ENCODE measurements at regions not wholly inside any gene's neighbourhood (a gene's known extent, or its start where the extent isn't known, plus 50 kb on each side); places are given as distances from the start of the nearest gene placed in this dataset.

DNA sequence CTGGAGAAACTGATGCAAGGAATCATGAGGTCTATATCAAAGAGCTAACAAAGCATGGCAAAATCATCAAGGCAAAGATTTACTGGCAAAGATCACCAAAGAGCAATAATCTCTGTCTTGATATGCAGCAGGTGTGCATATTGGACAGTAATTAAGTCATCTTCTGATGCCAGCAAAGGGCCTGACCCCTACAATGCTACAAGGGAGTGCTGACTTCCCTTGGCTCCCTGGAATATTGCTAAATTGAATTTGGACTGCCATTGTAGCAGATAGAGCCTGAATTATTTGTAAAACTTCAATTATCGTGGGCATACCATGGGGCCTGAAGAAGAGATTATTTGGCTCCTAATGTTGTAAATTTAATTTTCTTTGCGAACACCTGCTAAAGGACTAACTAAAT, 307.9 kb upstream of the SYT1 start (continued):
- no peak for TF ChIP-seq TEAD4 (IDR thresholded peaks at IDR 0.05; ENCODE audit: borderline replicate concordance, insufficient read depth)

GRCh38 chr12:78559416-78559815, 305.2 kb upstream of the SYT1 start:
- H3K27ac ChIP-seq (ENCODE audit: low read depth in 2 of 2, low read length in 1 of 2), result no peak overlapping the region
- no peak for DNase-seq
- no peak overlapping the region for H2AFZ ChIP-seq (ENCODE audit: low read depth)
- H3K9ac ChIP-seq, result no peak overlapping the region
- POLR2A ChIA-PET, result no interaction called here
- no peak overlapping the region for H3K4me3 ChIP-seq (ENCODE audit: low read depth in 2 of 2, low read length in 1 of 2)
- H3K4me1 ChIP-seq (ENCODE audit: control insufficient read depth in 1 of 2, insufficient read depth in 2 of 2, low read depth in 1 of 2, low read length in 1 of 2), result peaks cover 0 to 2% of the 10 kb centered on the region in 2 experiments; a peak in 1 of 4 replicates
- H3K36me3 ChIP-seq (replicated peaks in 1 of 2; ENCODE audit: control insufficient read depth in 1 of 2, insufficient read depth in 2 of 2, low read length in 1 of 2), result no peaks in the 10 kb centered on the region
- no peaks in the 10 kb centered on the region for H3K9me3 ChIP-seq
- TF ChIP-seq RAD21 (IDR thresholded peaks at IDR 0.05; ENCODE audit: low read length), result no peak
- no peak for TF ChIP-seq TAF1 (IDR thresholded peaks at IDR 0.05; ENCODE audit: borderline replicate concordance, low read depth, low read length)
- no peak for TF ChIP-seq NFIC (IDR thresholded peaks at IDR 0.05; ENCODE audit: borderline replicate concordance)
- TF ChIP-seq GABPA (IDR thresholded peaks at IDR 0.05; ENCODE audit: low read depth), result no peak
- TF ChIP-seq GATA2 (CRISPR knock-in tag; IDR thresholded peaks at IDR 0.05), result no peak
- 88% methylated on average over 2 of the region's 2 CpGs for WGBS (ENCODE audit: low lambda C conversion rate)
- no peaks in the 10 kb centered on the region for H3F3A ChIP-seq (replicated peaks; ENCODE audit: insufficient read depth)
- CTCF ChIA-PET, result interaction anchor here (0.7 to 1.5 kb wide), 2 partner anchors 17 to 166 kb away, joined by 3 read pairs; no protein-coding TSS in a partner anchor
- no peak overlapping the region for H3K4me2 ChIP-seq
- no peaks in the 10 kb centered on the region for H3K27me3 ChIP-seq (ENCODE audit: insufficient read depth)
- no peaks in the 10 kb centered on the region for H3K9me2 ChIP-seq
- H3K79me2 ChIP-seq (ENCODE audit: insufficient read depth), result no peaks in the 10 kb centered on the region
- no peaks in the 10 kb centered on the region for H4K20me1 ChIP-seq (ENCODE audit: insufficient read depth)

DNA sequence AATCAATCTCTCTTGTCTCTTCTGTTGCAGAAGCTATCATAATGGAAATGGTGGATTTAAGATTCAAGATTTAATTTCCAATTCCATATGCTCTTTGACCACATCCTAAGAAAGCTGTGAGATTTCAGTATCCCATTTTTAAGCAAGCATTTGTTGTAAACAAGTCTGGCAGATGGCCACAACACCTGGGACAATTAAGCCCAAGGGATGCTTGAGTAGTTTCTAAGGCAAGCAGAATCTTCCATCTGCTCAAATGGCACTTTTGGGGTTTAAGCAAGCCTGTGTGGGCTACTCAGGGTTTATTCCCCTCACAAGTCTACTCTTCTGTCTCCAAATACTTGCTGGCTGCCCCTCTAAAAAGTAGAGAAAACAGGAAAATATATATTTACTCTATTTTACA, 304.7 kb upstream of the SYT1 start:
- Histone ChIP-seq H3K9me2 (no peaks in the 10 kb centered on the region), H4K20me1 (ENCODE audit: insufficient read depth) (no peaks in the 10 kb centered on the region), H3K9me3 (no peaks in the 10 kb centered on the region), H3K4me1 (ENCODE audit: control insufficient read depth in 1 of 2, insufficient read depth in 2 of 2, low read depth in 1 of 2, low read length in 1 of 2) (peaks cover 0 to 2% of the 10 kb centered on the region in 2 experiments; a peak in 1 of 4 replicates), H3K36me3 (replicated peaks in 1 of 2; ENCODE audit: control insufficient read depth in 1 of 2, insufficient read depth in 2 of 2, low read length in 1 of 2) (no peaks in the 10 kb centered on the region), H3K27ac (ENCODE audit: low read depth in 2 of 2, low read length in 1 of 2) (no peak overlapping the region), H3K4me3 (ENCODE audit: low read depth in 2 of 2, low read length in 1 of 2) (no peak overlapping the region), H3K27me3 (ENCODE audit: insufficient read depth) (no peaks in the 10 kb centered on the region), H3F3A (replicated peaks; ENCODE audit: insufficient read depth) (no peaks in the 10 kb centered on the region), H3K79me2 (ENCODE audit: insufficient read depth) (no peaks in the 10 kb centered on the region), H3K9ac (no peak overlapping the region), H2AFZ (ENCODE audit: low read depth) (no peak overlapping the region), H3K4me2 (no peak overlapping the region)
- CTCF ChIA-PET, result no interaction called here
- no peak for TF ChIP-seq GATA2 (CRISPR knock-in tag; IDR thresholded peaks at IDR 0.05)
- no peak for TF ChIP-seq MXI1 (IDR thresholded peaks at IDR 0.05; ENCODE audit: low read depth, low read length)
- TF ChIP-seq CTCF (IDR thresholded peaks at IDR 0.05), result no peak
- no peak for TF ChIP-seq FOSL2 (IDR thresholded peaks at IDR 0.05; ENCODE audit: borderline replicate concordance, low read depth)
- no peak for TF ChIP-seq TEAD4 (IDR thresholded peaks at IDR 0.05; ENCODE audit: borderline replicate concordance, insufficient read depth)
- no peak for TF ChIP-seq TAF1 (IDR thresholded peaks at IDR 0.05; ENCODE audit: borderline replicate concordance, low read depth, low read length)
- TF ChIP-seq SMC3 (IDR thresholded peaks at IDR 0.05; ENCODE audit: low read depth, low read length), result no peak
- TF ChIP-seq, protein P1, sequence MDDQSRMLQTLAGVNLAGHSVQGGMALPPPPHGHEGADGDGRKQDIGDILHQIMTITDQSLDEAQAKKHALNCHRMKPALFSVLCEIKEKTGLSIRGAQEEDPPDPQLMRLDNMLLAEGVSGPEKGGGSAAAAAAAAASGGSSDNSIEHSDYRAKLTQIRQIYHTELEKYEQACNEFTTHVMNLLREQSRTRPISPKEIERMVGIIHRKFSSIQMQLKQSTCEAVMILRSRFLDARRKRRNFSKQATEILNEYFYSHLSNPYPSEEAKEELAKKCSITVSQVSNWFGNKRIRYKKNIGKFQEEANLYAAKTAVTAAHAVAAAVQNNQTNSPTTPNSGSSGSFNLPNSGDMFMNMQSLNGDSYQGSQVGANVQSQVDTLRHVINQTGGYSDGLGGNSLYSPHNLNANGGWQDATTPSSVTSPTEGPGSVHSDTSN (IDR thresholded peaks at IDR 0.05), result no peak
- TF ChIP-seq IRF3 (IDR thresholded peaks at IDR 0.05; ENCODE audit: low read depth, low read length), result no peak
- TF ChIP-seq GABPA (IDR thresholded peaks at IDR 0.05; ENCODE audit: low read depth), result no peak
- POLR2A ChIA-PET, result no interaction called here
- no peak for DNase-seq
